ENCODE measurements at regions not wholly inside any gene's neighbourhood (a gene's known extent, or its start where the extent isn't known, plus 50 kb on each side); places are given as distances from the start of the nearest gene placed in this dataset.

- TF ChIP-seq, protein P1, sequence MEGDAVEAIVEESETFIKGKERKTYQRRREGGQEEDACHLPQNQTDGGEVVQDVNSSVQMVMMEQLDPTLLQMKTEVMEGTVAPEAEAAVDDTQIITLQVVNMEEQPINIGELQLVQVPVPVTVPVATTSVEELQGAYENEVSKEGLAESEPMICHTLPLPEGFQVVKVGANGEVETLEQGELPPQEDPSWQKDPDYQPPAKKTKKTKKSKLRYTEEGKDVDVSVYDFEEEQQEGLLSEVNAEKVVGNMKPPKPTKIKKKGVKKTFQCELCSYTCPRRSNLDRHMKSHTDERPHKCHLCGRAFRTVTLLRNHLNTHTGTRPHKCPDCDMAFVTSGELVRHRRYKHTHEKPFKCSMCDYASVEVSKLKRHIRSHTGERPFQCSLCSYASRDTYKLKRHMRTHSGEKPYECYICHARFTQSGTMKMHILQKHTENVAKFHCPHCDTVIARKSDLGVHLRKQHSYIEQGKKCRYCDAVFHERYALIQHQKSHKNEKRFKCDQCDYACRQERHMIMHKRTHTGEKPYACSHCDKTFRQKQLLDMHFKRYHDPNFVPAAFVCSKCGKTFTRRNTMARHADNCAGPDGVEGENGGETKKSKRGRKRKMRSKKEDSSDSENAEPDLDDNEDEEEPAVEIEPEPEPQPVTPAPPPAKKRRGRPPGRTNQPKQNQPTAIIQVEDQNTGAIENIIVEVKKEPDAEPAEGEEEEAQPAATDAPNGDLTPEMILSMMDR (IDR thresholded peaks at IDR 0.05) = no peak
- TF ChIP-seq EZH2 (IDR thresholded peaks at IDR 0.05; ENCODE audit: borderline replicate concordance, insufficient read depth, low read depth, low read length, poor library complexity, severe bottlenecking) = no peak
Measured at GRCh38 chr3:150261958-150262357, 146.1 kb upstream of the TSC22D2 start.
